A549 (cell line): ENCODE measurements at regions not wholly inside any gene's neighbourhood (a gene's known extent, or its start where the extent isn't known, plus 50 kb on each side); places are given as distances from the start of the nearest gene placed in this dataset.
A peak's percentile ranks its signal among the peaks of the same experiment; 100 is the strongest.

Source experiments
- ATAC-seq, 2 experiments: fragments of 200-7000 bp in 1 of 2; fragments of >200 bp in 1 of 2; cut with Nextera tagmentation in 1 of 2; cut with Tn5 transposase in 1 of 2; 3 replicates each; pipeline versions ENCODE4 v1.8.0 to v1.9.1; 2018 to 2020; ENCODE audit warnings: mild to moderate bottlenecking in 1 of 2, moderate library complexity in 1 of 2
- CTCF ChIA-PET: fragments of 300-600 bp; sonication (Branson Sonifier 250); formaldehyde crosslinking; extraction: SDS; loops from one replicate; lab custom pipeline; 2021; ENCODE audit warnings: antibody characterized with exemption, inconsistent platforms; lab: Yijun Ruan, JAX
- POLR2A ChIA-PET: fragments of 350-600 bp; formaldehyde crosslinking; extraction: SDS; loops from one replicate; lab custom pipeline; 2021; ENCODE audit warnings: antibody characterized with exemption, inconsistent platforms; lab: Yijun Ruan, JAX
- DNase-seq, 2 experiments: peaks; one replicate each; pipeline versions ENCODE4 v3.0.0 to v3.0.0-alpha.2; 2011 to 2016; ENCODE audit warnings: low read depth in 1 of 2, low spot score in 1 of 2
- FAIRE-seq: peaks from 2 replicates; lab custom pipeline; 2011; peaks lifted over from hg19 to GRCh38; lab: Jason Lieb, UNC
- H3K27ac ChIP-seq, 2 experiments: fragments of >200 bp; sonication (Bioruptor Twin); formaldehyde crosslinking; 3 replicates each; pipeline ENCODE4 v1.5.1; 2016 to 2017
- H3K4me1 ChIP-seq: fragments of >200 bp; sonication (Bioruptor Twin); formaldehyde crosslinking; 3 replicates; pipeline ENCODE4 v1.6.1; 2016
- H3K4me2 ChIP-seq: fragments of >200 bp; sonication (Bioruptor Twin); formaldehyde crosslinking; 3 replicates; pipeline ENCODE4 v1.6.1; 2016
- H3K4me3 ChIP-seq: fragments of >200 bp; sonication (Bioruptor Twin); formaldehyde crosslinking; 3 replicates; pipeline ENCODE4 v1.5.1; 2016
- H3K9me3 ChIP-seq: fragments of >200 bp; sonication (Bioruptor Twin); formaldehyde crosslinking; 3 replicates; pipeline ENCODE4 v1.6.1; 2016
- CBX8 ChIP-seq: fragments of 200-600 bp; sonication (generic); IDR thresholded peaks from 2 replicates; pipeline ENCODE4 v1.6.1; 2016
- CEBPB ChIP-seq, 2 experiments: fragments of >200 bp in 1 of 2; sonication (Bioruptor Twin) in 1 of 2; formaldehyde crosslinking in 1 of 2; IDR thresholded peaks; 2 replicates each; pipeline ENCODE4 v1.6.1; 2012 to 2016
- CHD4 ChIP-seq: fragments of 200-600 bp; sonication (generic); IDR thresholded peaks from 2 replicates; pipeline ENCODE4 v1.6.1; 2016; ENCODE audit warnings: antibody characterized with exemption, mild to moderate bottlenecking, borderline replicate concordance
- CTCF ChIP-seq: fragments of >200 bp; sonication (Bioruptor Twin); formaldehyde crosslinking; IDR thresholded peaks from 3 replicates; pipeline ENCODE4 v1.5.1; 2016
- EHF ChIP-seq: fragments of 250-450 bp; sonication (Bioruptor Pico); IDR thresholded peaks from 2 replicates; pipeline ENCODE4 v1.5.0; 2020; ENCODE audit warnings: mild to moderate bottlenecking
- EP300 ChIP-seq, 2 experiments: fragments of >200 bp; sonication (Bioruptor Twin); formaldehyde crosslinking; IDR thresholded peaks; 2 replicates in 1 of 2; 3 replicates in 1 of 2; pipeline ENCODE4 v1.6.1; 2016 to 2017
- FOSB ChIP-seq: fragments of 250-450 bp; sonication (Bioruptor Pico); IDR thresholded peaks from 2 replicates; pipeline ENCODE4 v1.5.0; 2020; ENCODE audit warnings: mild to moderate bottlenecking, moderate library complexity
- HOXB13 ChIP-seq: fragments of 250-450 bp; sonication (Bioruptor Pico); IDR thresholded peaks from 2 replicates; pipeline ENCODE4 v1.5.0; 2020; ENCODE audit warnings: low read depth, mild to moderate bottlenecking, moderate library complexity
- JUNB ChIP-seq: fragments of >200 bp; sonication (Bioruptor Twin); formaldehyde crosslinking; IDR thresholded peaks from 2 replicates; pipeline ENCODE4 v1.6.1; 2016
- MAX ChIP-seq: IDR thresholded peaks from 2 replicates; pipeline ENCODE4 v1.6.1; 2012
- MYC ChIP-seq: IDR thresholded peaks from 2 replicates; pipeline ENCODE4 v1.6.1; 2012; ENCODE audit warnings: mild to moderate bottlenecking, inconsistent platforms, low read length, improper control_type of control experiment, borderline replicate concordance
- NPAS2 ChIP-seq: fragments of 250-450 bp; sonication (Bioruptor Pico); IDR thresholded peaks from 2 replicates; pipeline ENCODE4 v1.8.0; 2022; ENCODE audit warnings: mild to moderate bottlenecking, moderate library complexity, borderline replicate concordance
- RARB ChIP-seq: fragments of 250-450 bp; sonication (Bioruptor Pico); IDR thresholded peaks from 2 replicates; pipeline ENCODE4 v1.8.0; 2021; ENCODE audit warnings: mild to moderate bottlenecking, moderate library complexity
- RCOR1 ChIP-seq: fragments of 150-350 bp; IDR thresholded peaks from 2 replicates; pipeline ENCODE4 v1.6.1; 2014; ENCODE audit warnings: antibody characterized with exemption, low read length, low read depth
- REST ChIP-seq: fragments of 200-600 bp; sonication (generic); IDR thresholded peaks from 2 replicates; pipeline ENCODE4 v1.6.1; 2016; ENCODE audit warnings: antibody characterized with exemption, mild to moderate bottlenecking, moderate library complexity
- RNF2 ChIP-seq: fragments of 200-600 bp; sonication (generic); IDR thresholded peaks from 2 replicates; pipeline ENCODE4 v1.6.1; 2016; ENCODE audit warnings: low read depth, mild to moderate bottlenecking, antibody characterized with exemption, moderate library complexity, borderline replicate concordance
- TP53 ChIP-seq: fragments of 250-450 bp; sonication (Bioruptor Pico); IDR thresholded peaks from 2 replicates; pipeline ENCODE4 v1.5.0; 2021; ENCODE audit warnings: mild to moderate bottlenecking, moderate library complexity
- ZFP36 ChIP-seq: fragments of 450-650 bp; IDR thresholded peaks from 2 replicates; pipeline ENCODE4 v1.6.1; 2014; ENCODE audit warnings: borderline replicate concordance; ENCODE audit not compliant: partially characterized antibody
- WGBS: methylation state at CpG from one replicate; pipeline ENCODE4 v1.1.6; 2017; ENCODE audit errors: missing lambda C conversion rate; 5-methylcytosine and 5-hydroxymethylcytosine counted together

DNA sequence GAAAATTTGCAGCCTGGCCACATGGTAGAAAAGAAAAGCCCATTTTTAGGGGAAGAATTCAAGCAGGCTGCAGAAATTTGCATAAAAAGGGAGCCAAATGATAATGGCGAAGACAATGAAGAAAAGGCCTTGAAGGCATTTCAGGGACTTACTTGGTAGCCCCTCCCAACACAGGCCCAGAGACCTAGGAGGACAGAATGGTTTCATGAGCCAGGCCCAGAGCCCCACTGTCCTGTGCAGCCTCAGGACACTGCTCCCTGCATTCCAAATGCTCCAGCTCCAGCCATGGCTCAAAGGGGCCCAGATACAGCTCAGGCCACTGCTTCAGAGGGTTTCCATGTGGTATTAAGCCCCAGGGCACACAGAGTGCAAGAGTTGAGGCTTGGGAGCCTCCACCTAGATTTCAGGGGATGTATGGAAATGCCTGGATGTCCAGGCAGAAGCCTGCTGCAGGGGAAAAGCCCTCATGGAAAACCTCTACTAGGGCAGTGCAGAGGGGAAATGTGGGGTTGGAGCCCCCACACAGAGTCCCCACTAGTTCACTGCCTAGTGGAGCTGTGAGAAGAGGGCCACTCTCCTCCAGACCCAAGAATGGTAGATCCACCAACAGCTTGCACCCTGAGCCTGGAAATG, 271.7 kb upstream of the KLF3 start:
- no peak overlapping the region for H3K4me3 ChIP-seq
- TF ChIP-seq HOXB13 (CRISPR knock-in tag), result no peak
- peak; percentile 18 for TF ChIP-seq ZFP36
- 76% methylated on average over 1 of the region's 1 CpG for WGBS
- DNase-seq, result no peak
- no peak overlapping the region for H3K4me2 ChIP-seq
- ATAC-seq, result no peak
- peaks cover 5% of the 10 kb centered on the region for H3K4me1 ChIP-seq
- no peak for FAIRE-seq
- ChIA-PET CTCF (interaction anchor here (0.6 kb wide), 1 partner anchor 188 kb away, joined by 3 read pairs; no protein-coding TSS in a partner anchor), POLR2A (no interaction called here)
- H3K9me3 ChIP-seq, result 0 out of 3 replicates have a peak, but pooled peaks cover 3% of the 10 kb centered on the region
- H3K27ac ChIP-seq, result no peak overlapping the region

GRCh38 chr4:38396091-38396490, 267.9 kb upstream of the KLF3 start:
- ChIA-PET POLR2A (no interaction called here), CTCF (interaction anchor here (1.2 kb wide), 1 partner anchor 14 kb away, joined by 3 read pairs; no protein-coding TSS in a partner anchor)
- Histone ChIP-seq H3K9me3 (0 out of 3 replicates have a peak, but pooled peaks cover 3% of the 10 kb centered on the region), H3K4me3 (no peak overlapping the region), H3K4me1 (no peaks in the 10 kb centered on the region), H3K4me2 (no peak overlapping the region), H3K27ac (no peak overlapping the region)
- ATAC-seq (no peak), FAIRE-seq (no peak), DNase-seq (no peak)
- 55% methylated on average over 3 of the region's 3 CpGs for WGBS
- TF ChIP-seq EHF, result no peak
- no peak for TF ChIP-seq RCOR1
- TF ChIP-seq CTCF, result no peak
- no peak for TF ChIP-seq REST
- TF ChIP-seq MAX, result no peak
- TF ChIP-seq CHD4, result no peak
- TF ChIP-seq TP53 (CRISPR knock-in tag), result no peak

DNA sequence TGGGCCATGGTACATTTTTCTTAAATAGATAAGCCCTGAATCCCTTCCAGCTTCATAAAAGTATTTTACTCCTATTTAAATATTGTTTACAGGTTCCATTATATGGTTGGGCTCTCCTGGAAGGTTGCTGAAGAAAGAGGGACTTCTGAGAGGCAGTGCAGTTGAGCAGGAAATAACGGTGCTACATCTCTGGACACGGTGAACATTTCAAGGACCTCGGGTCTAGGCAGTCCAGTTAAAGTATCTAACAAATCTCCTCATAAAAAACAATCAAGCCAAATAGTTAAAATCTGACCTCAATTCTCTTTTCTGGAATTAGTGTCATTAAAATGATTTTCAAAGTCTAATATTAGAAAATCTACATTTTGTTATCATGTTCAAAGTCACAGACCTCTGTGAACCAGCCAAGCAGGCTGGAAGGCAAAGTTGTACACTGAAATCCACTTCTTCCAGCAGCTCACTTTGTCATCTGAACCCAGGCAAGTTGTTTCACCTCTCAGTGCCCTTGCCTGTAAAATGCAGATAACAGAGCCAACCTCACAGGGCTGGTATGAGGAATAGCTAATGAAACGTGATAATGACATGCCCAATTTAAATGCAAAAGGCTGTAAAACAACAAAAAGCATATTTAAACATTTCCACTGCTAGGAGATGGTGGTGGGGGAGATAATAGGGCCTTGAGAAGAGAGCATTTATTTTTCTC, 267.0 kb upstream of the KLF3 start:
- Histone ChIP-seq H3K27ac (no peak overlapping the region), H3K9me3 (0 out of 3 replicates have a peak, but pooled peaks cover 3% of the 10 kb centered on the region), H3K4me3 (no peak overlapping the region), H3K4me2 (no peak overlapping the region), H3K4me1 (no peaks in the 10 kb centered on the region)
- TF ChIP-seq FOSB (CRISPR knock-in tag), result no peak
- no peak for TF ChIP-seq CBX8
- no peak for TF ChIP-seq RNF2
- no peak for TF ChIP-seq MAX
- TF ChIP-seq CTCF, result no peak
- no peak for TF ChIP-seq ZFP36
- TF ChIP-seq MYC, result no peak
- TF ChIP-seq EP300 (IDR thresholded peaks at IDR 0.05), result no peak
- TF ChIP-seq JUNB, result no peak
- TF ChIP-seq CEBPB (IDR thresholded peaks at IDR 0.05), result no peak
- TF ChIP-seq NPAS2 (CRISPR knock-in tag), result no peak
- no peak for TF ChIP-seq RARB (CRISPR knock-in tag)
- no peak for ATAC-seq
- CTCF ChIA-PET, result interaction anchor here (1.2 kb wide), 1 partner anchor 13 kb away, joined by 3 read pairs; no protein-coding TSS in a partner anchor
- POLR2A ChIA-PET, result no interaction called here
- WGBS, result 66% methylated on average over 4 of the region's 4 CpGs
- DNase-seq, result no peak
- FAIRE-seq, result no peak
